ENCODE measurements at regions not wholly inside any gene's neighbourhood (a gene's known extent, or its start where the extent isn't known, plus 50 kb on each side); places are given as distances from the start of the nearest gene placed in this dataset.

DNA sequence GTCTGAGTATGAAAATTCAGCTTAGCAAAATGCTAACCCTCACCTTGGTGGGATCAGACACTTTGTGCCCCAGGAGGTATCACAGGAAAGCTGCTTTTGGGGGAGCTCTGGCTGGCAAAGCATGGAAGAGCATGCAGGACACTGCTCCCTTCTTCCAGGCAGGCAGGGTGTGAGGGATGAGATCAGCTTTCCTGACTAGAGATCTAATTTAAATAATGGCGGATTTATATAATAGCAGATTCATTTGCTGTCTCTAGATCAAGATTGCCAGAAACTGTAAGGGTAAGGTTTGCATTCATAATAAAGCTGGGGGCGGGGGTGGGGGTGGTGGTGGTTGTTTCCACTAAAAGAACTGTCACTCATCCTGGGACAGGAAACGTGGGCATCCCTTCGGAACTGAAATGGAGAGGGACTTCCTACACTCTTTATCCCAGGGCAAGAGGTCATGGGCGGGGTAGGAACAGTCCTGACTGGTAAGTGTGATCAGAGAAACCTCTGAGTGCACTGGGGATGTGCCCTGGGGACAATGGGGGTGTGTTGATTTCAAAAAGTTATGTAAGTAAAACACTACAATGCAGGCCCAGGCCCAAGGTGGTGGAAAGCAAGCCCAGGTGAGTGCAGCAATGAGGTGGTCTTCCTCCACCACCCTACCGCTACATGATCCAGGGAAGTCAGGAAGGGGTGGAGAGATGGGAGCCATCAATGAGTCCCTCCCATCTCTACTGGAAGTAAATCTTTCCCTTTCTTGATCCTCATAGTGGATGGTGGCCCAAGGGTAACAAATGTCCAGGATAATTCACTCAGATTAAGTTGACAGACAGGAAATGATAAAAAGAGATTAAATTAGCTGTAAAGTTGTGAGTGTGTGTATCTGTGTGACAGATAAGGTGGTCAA, 171.4 kb upstream of the SERPINE2 start:
- TF ChIP-seq EP300 (IDR thresholded peaks at IDR 0.05) (no peak), POLR2A (IDR thresholded peaks at IDR 0.05) (no peak), POLR2AphosphoS5 (IDR thresholded peaks at IDR 0.05) (no peak), CTCF (IDR thresholded peaks at IDR 0.05) (no peak)
- Histone ChIP-seq H3K36me3 (no peaks in the 10 kb centered on the region), H3K27ac (no peak overlapping the region), H3K4me3 (no peak overlapping the region), H3K4me1 (peaks cover 0 to 5% (median 0%) of the 10 kb centered on the region in 3 donors), H3K27me3 (no peaks in the 10 kb centered on the region), H3K9me3 (no peaks in the 10 kb centered on the region)
- WGBS, 2 donors (ENCODE audit: low coverage in 1 of 2) = 80 to 84% methylated on average over 1 to 5 of the region's 6 CpGs
- no peak for ATAC-seq

- no peaks in the 10 kb centered on the region for H3K27me3 ChIP-seq
- H3K9me3 ChIP-seq = no peaks in the 10 kb centered on the region
- no peak for ATAC-seq
- TF ChIP-seq POLR2AphosphoS5 (IDR thresholded peaks at IDR 0.05) = no peak
- no peak for TF ChIP-seq POLR2A (IDR thresholded peaks at IDR 0.05)
- no peak for TF ChIP-seq CTCF (IDR thresholded peaks at IDR 0.05)
- TF ChIP-seq EP300 (IDR thresholded peaks at IDR 0.05) = no peak
- H3K4me1 ChIP-seq = peaks cover 0 to 5% (median 0%) of the 10 kb centered on the region in 3 donors
- no peak overlapping the region for H3K4me3 ChIP-seq
- no peak overlapping the region for H3K27ac ChIP-seq
- no peaks in the 10 kb centered on the region for H3K36me3 ChIP-seq
- WGBS, 2 donors (ENCODE audit: low coverage in 1 of 2) = 74 to 80% methylated on average over 6 to 8 of the region's 9 CpGs
Measured at GRCh38 chr2:224209555-224210285, 170.6 kb upstream of the SERPINE2 start.

DNA sequence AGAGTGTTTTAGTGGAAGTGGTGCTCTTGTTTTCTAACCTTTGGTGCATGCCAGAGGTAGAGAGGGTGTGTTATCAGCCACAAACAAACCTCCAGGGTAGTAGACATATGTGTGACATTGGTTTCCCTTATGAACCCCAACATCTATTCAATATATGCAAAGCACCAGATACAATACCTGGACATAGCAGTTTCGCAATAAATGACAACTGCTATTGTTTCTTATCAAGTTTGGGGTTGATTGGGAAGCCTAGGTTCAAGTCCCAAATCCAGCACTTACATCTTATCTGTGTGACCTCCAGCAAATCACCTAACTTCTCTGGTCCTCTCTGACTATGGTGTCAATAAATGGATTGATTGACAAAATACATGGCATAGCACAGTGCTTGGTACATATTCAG, 169.4 kb upstream of the SERPINE2 start:
- no peak for ATAC-seq
- no peaks in the 10 kb centered on the region for H3K27me3 ChIP-seq
- H3K36me3 ChIP-seq = no peaks in the 10 kb centered on the region
- no peaks in the 10 kb centered on the region for H3K9me3 ChIP-seq
- TF ChIP-seq POLR2A (IDR thresholded peaks at IDR 0.05) (no peak), EP300 (IDR thresholded peaks at IDR 0.05) (no peak), POLR2AphosphoS5 (IDR thresholded peaks at IDR 0.05) (no peak), CTCF (IDR thresholded peaks at IDR 0.05) (no peak)
- WGBS, 2 donors (ENCODE audit: low coverage in 1 of 2) = 100% methylated on average over 1 of the region's 1 CpG; no CpG with 5 or more reads in 1 of the 2 donors
- H3K27ac ChIP-seq = no peak overlapping the region
- no peak overlapping the region for H3K4me3 ChIP-seq
- peaks cover 0 to 5% (median 0%) of the 10 kb centered on the region in 3 donors for H3K4me1 ChIP-seq

GRCh38 chr2:224208007-224208406, 168.9 kb upstream of the SERPINE2 start:
- WGBS, 2 donors (ENCODE audit: low coverage in 1 of 2) = 9 to 21% methylated on average over 2 to 3 of the region's 3 CpGs
- no peak for ATAC-seq
- Histone ChIP-seq H3K27me3 (no peaks in the 10 kb centered on the region), H3K36me3 (no peaks in the 10 kb centered on the region), H3K4me3 (no peak overlapping the region), H3K4me1 (peaks cover 0 to 5% (median 0%) of the 10 kb centered on the region in 3 donors), H3K27ac (no peak overlapping the region), H3K9me3 (no peaks in the 10 kb centered on the region)
- TF ChIP-seq POLR2A (IDR thresholded peaks at IDR 0.05) (no peak), EP300 (IDR thresholded peaks at IDR 0.05) (no peak), CTCF (IDR thresholded peaks at IDR 0.05) (no peak)

All from gastroesophageal sphincter (tissue), 4 donors.